ENCODE measurements at regions not wholly inside any gene's neighbourhood (a gene's known extent, or its start where the extent isn't known, plus 50 kb on each side); places are given as distances from the start of the nearest gene placed in this dataset.

- no peak overlapping the region for H3K9ac ChIP-seq (ENCODE audit: low read depth, low read length, poor library complexity, severe bottlenecking)
- TF ChIP-seq EZH2phosphoT487 (IDR thresholded peaks at IDR 0.05; ENCODE audit: borderline replicate concordance) (no peak), CTCF (conservative IDR thresholded peaks at IDR 0.05; ENCODE audit: low read length) (no peak)
- H3K4me2 ChIP-seq (ENCODE audit: low read depth, low read length, poor library complexity, severe bottlenecking): no peak overlapping the region
- H3K9me2 ChIP-seq (replicated peaks; ENCODE audit: low read depth, low read length): no peaks in the 10 kb centered on the region
- no peaks in the 10 kb centered on the region for H3K27me3 ChIP-seq (ENCODE audit: insufficient read depth, low read length, poor library complexity, severe bottlenecking)
- no peaks in the 10 kb centered on the region for H3K79me2 ChIP-seq (ENCODE audit: insufficient read depth, low read length)
- H2AFZ ChIP-seq (ENCODE audit: low read length): no peak overlapping the region
- H3K4me3 ChIP-seq (ENCODE audit: low read length, poor library complexity, severe bottlenecking): no peak overlapping the region
- H3K4me1 ChIP-seq (ENCODE audit: insufficient read depth, low read length, poor library complexity, severe bottlenecking): no peaks in the 10 kb centered on the region
- no peaks in the 10 kb centered on the region for H3K9me3 ChIP-seq (ENCODE audit: insufficient read depth, low read depth, low read length)
- no peaks in the 10 kb centered on the region for H3K36me3 ChIP-seq (ENCODE audit: insufficient read depth, low read length)
- H4K20me1 ChIP-seq (ENCODE audit: insufficient read depth, low read length, poor library complexity, severe bottlenecking): no peaks in the 10 kb centered on the region
- H3F3A ChIP-seq (ENCODE audit: low read depth): no peaks in the 10 kb centered on the region
Measured at GRCh38 chr20:58092871-58093270, 135.6 kb downstream of the ANKRD60 start.

- no peak overlapping the region for H3K4me3 ChIP-seq (ENCODE audit: low read length, poor library complexity, severe bottlenecking)
- no peaks in the 10 kb centered on the region for H3K36me3 ChIP-seq (ENCODE audit: insufficient read depth, low read length)
- no peaks in the 10 kb centered on the region for H3K9me3 ChIP-seq (ENCODE audit: insufficient read depth, low read depth, low read length)
- no peak overlapping the region for H2AFZ ChIP-seq (ENCODE audit: low read length)
- TF ChIP-seq EZH2phosphoT487 (IDR thresholded peaks at IDR 0.05; ENCODE audit: borderline replicate concordance): no peak
- no peaks in the 10 kb centered on the region for H3K27me3 ChIP-seq (ENCODE audit: insufficient read depth, low read length, poor library complexity, severe bottlenecking)
- no peaks in the 10 kb centered on the region for H3K9me2 ChIP-seq (replicated peaks; ENCODE audit: low read depth, low read length)
- H3K79me2 ChIP-seq (ENCODE audit: insufficient read depth, low read length): no peaks in the 10 kb centered on the region
- H3K4me2 ChIP-seq (ENCODE audit: low read depth, low read length, poor library complexity, severe bottlenecking): no peak overlapping the region
- no peak overlapping the region for H3K9ac ChIP-seq (ENCODE audit: low read depth, low read length, poor library complexity, severe bottlenecking)
- H4K20me1 ChIP-seq (ENCODE audit: insufficient read depth, low read length, poor library complexity, severe bottlenecking): no peaks in the 10 kb centered on the region
- H3F3A ChIP-seq (ENCODE audit: low read depth): no peaks in the 10 kb centered on the region
- no peaks in the 10 kb centered on the region for H3K4me1 ChIP-seq (ENCODE audit: insufficient read depth, low read length, poor library complexity, severe bottlenecking)
Measured at GRCh38 chr20:58092353-58092752, 136.1 kb downstream of the ANKRD60 start.

- no peak for TF ChIP-seq CTCF (conservative IDR thresholded peaks at IDR 0.05; ENCODE audit: low read length)
- TF ChIP-seq EZH2phosphoT487 (IDR thresholded peaks at IDR 0.05; ENCODE audit: borderline replicate concordance): no peak
- Histone ChIP-seq H3K9me3 (ENCODE audit: insufficient read depth, low read depth, low read length) (no peaks in the 10 kb centered on the region), H3K4me3 (ENCODE audit: low read length, poor library complexity, severe bottlenecking) (no peak overlapping the region), H3K36me3 (ENCODE audit: insufficient read depth, low read length) (no peaks in the 10 kb centered on the region), H3K9ac (ENCODE audit: low read depth, low read length, poor library complexity, severe bottlenecking) (no peak overlapping the region), H4K20me1 (ENCODE audit: insufficient read depth, low read length, poor library complexity, severe bottlenecking) (no peaks in the 10 kb centered on the region), H2AFZ (ENCODE audit: low read length) (no peak overlapping the region), H3K79me2 (ENCODE audit: insufficient read depth, low read length) (no peaks in the 10 kb centered on the region), H3F3A (ENCODE audit: low read depth) (no peaks in the 10 kb centered on the region), H3K27me3 (ENCODE audit: insufficient read depth, low read length, poor library complexity, severe bottlenecking) (no peaks in the 10 kb centered on the region), H3K9me2 (replicated peaks; ENCODE audit: low read depth, low read length) (no peaks in the 10 kb centered on the region), H3K4me1 (ENCODE audit: insufficient read depth, low read length, poor library complexity, severe bottlenecking) (no peaks in the 10 kb centered on the region), H3K4me2 (ENCODE audit: low read depth, low read length, poor library complexity, severe bottlenecking) (no peak overlapping the region)
Measured at GRCh38 chr20:58091810-58092209, 136.6 kb downstream of the ANKRD60 start.

GRCh38 chr20:58090161-58090560 lies 138.3 kb downstream of the ANKRD60 start:
- Histone ChIP-seq H3K9me2 (replicated peaks; ENCODE audit: low read depth, low read length) (no peaks in the 10 kb centered on the region), H3K4me3 (ENCODE audit: low read length, poor library complexity, severe bottlenecking) (no peak overlapping the region), H3K9ac (ENCODE audit: low read depth, low read length, poor library complexity, severe bottlenecking) (no peak overlapping the region), H4K20me1 (ENCODE audit: insufficient read depth, low read length, poor library complexity, severe bottlenecking) (no peaks in the 10 kb centered on the region), H3K27me3 (ENCODE audit: insufficient read depth, low read length, poor library complexity, severe bottlenecking) (no peaks in the 10 kb centered on the region), H2AFZ (ENCODE audit: low read length) (no peak overlapping the region), H3K9me3 (ENCODE audit: insufficient read depth, low read depth, low read length) (no peaks in the 10 kb centered on the region), H3K4me2 (ENCODE audit: low read depth, low read length, poor library complexity, severe bottlenecking) (no peak overlapping the region), H3F3A (ENCODE audit: low read depth) (no peaks in the 10 kb centered on the region), H3K79me2 (ENCODE audit: insufficient read depth, low read length) (no peaks in the 10 kb centered on the region), H3K36me3 (ENCODE audit: insufficient read depth, low read length) (no peaks in the 10 kb centered on the region), H3K4me1 (ENCODE audit: insufficient read depth, low read length, poor library complexity, severe bottlenecking) (no peaks in the 10 kb centered on the region)
- TF ChIP-seq CTCF (conservative IDR thresholded peaks at IDR 0.05; ENCODE audit: low read length) (no peak), EZH2phosphoT487 (IDR thresholded peaks at IDR 0.05; ENCODE audit: borderline replicate concordance) (no peak)
